HG03095 (cell line): ENCODE measurements at regions not wholly inside any gene's neighbourhood (a gene's known extent, or its start where the extent isn't known, plus 50 kb on each side); places are given as distances from the start of the nearest gene placed in this dataset.
"Not testable (repeated sequence)": the region's sequence is repeated elsewhere in the genome, so short reads cannot be mapped to it uniquely, and the experiment has no call there.

Source experiments
- ATAC-seq: cut with Tn5 transposase; IDR thresholded peaks from one replicate; pipeline ENCODE4 v1.9.1; 2021; ENCODE audit warnings: moderate library complexity; ENCODE audit not compliant: unreplicated experiment

DNA sequence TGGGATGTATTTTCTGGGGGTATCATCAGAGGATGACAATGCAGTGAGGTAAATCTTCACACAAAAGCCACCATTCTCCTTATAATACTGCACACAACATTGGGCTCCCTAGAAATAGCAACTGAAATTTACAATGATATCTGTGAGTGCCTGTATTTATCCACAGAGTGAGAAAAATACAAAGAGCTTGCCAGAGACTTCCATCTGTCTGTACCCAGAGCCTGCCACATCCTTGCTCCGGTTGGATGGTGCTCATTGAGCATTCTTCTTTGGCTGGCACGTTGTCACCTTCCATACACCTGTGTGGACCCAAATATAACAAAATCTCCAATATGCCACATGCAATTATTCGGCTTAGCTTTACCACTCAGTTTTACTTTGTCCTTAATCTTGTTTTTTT, 189.5 kb upstream of the UFM1 start:
- no peak for ATAC-seq

DNA sequence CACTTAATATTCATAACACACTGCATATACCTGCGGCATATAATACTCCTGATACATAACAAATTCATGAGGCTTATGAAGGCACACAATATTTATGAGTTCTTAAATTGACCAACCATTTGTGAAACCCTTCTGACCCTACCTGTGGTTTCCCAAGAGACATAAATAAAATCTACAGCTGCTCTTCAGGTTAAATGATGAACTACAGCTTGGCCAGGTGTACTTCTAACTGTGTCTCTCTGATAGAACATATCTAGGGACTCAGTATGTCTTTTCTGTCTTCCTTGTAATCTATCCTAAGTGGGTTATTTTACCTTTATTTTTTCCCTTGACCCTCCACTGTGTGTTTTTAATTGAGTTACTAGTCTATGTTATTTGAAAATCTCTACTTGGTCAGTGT, 189.9 kb upstream of the UFM1 start:
- ATAC-seq: no peak

DNA sequence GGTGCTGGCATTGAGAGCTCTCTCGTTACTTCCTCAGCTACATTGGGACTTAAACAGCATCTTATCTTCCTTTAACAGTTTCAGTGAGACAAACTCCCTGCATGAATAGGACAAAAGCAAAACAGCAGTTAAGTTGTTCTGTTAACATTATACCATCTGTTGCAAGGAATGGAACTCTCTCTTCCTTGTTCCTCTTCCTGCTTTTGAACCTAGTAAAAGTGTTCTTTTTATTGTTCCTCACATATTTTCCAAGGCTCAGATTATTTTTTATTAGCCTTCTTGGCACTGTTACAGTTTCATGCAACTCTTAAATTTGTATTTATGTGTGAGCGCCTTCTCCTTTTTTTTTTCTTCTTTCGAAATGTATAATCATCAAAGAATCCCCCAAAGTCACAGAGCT, 202.6 kb upstream of the UFM1 start:
- ATAC-seq: no peak

DNA sequence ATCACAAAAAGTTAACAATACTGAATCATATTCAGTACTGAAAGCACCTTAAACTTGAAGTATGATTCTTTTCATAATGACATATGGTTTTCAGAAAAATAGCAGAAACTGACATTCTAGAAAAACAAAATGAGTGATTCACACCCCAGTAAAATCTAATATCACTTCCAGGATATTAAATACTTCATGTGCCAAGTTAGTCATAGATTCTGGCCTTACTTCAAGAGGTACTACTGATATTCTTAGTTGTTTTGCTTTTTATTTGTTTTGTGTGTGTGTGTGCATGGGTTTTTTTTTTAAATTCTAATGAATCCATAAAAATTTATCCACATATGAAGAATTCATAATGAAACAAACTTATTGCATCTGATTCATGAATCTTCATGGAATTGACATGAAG, 207.9 kb upstream of the UFM1 start:
- no peak for ATAC-seq

DNA sequence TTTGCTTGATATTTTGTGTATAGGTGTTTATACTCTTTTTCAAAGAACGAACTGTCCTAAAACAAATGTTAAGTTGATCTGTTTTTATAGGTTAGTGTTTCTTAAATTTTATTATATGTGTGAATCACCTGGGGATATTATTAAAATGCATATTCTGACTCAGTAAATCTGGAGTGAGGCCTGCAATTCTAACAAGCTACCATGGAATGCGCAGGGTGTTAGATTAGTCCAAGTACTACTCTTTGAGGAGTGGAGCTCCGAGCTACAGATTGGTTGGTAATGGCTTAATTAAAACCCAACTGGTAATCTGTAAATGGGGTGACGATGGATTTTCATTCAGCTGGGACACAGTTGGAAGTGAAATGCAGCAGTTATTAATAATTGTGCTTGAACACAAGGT, 214.1 kb upstream of the UFM1 start:
- no peak for ATAC-seq

DNA sequence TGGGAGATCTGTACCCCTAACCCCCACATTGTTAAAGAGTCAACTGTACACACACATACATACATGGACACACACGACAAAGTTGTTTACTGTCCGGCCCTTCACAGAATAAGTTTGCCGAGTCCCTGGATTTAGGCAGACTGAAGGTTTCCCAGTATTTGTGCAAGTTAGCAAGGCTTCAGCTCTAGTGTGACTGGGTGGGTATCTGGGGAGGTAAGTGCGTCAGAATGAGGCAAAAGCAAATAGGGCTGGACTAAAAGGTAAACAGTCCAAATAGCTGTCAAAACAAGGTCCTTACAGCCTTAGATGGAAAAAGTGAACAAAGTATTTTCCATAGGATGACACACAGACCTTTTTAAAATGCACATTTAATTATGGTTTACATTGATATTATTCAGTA, 228.4 kb upstream of the UFM1 start:
- ATAC-seq: no peak

DNA sequence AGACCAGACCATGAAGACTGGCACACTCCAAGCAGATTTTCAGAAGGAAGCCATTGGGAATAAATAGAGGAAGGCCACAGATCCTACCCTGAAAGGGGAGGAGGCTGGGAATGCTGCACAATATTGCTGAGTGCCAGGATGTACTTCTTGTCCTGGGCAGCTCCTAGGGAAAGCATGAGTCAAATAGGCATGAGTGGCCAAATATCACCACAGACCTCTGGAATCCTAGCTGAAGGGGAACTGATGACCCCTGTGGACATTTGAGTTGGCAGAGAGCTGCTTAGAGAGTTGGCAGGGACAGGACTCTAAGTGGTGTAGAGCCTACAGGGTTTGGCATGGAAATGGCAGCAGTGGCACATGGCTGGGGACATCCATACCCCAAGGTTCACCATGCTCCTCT, 234.3 kb upstream of the TRPC4 start:
- ATAC-seq: no peak

DNA sequence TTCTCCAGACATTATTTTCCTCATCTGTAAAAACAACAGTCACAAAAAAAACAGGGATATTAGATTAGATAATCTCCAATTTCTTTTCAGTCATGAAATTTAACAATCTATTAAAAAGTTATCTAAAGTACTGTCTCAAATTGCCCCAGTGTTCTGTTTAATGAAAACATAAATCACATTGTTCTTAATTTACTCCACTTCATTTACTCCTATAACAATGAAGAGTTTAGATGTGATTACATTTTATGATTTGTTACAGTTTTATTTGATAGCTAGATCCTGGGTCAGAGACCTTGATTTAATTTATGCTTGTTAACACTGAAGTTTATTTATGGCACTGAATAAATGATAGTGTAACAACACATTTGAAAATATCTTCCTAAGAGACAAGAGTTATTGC, 230.2 kb upstream of the TRPC4 start:
- ATAC-seq: no peak

DNA sequence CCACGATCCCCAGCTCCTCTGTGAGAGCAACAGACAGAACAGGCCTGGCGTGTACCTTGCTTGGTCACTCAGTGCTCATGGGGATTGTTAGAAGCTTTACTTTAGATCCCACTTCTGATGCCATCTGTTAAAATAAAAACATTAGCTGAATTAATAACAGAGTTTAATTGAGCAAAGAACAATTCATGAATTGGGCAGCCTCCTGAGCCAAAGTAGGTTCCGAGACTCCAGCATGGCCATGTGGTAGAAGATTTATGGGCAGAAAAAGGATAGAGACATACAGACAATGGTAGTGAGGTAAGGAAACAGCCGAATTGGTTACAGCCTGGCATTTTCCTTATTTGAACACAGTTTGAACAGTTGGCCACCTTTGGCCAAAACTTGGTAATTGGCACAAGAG, 223.9 kb upstream of the TRPC4 start:
- ATAC-seq: no peak

DNA sequence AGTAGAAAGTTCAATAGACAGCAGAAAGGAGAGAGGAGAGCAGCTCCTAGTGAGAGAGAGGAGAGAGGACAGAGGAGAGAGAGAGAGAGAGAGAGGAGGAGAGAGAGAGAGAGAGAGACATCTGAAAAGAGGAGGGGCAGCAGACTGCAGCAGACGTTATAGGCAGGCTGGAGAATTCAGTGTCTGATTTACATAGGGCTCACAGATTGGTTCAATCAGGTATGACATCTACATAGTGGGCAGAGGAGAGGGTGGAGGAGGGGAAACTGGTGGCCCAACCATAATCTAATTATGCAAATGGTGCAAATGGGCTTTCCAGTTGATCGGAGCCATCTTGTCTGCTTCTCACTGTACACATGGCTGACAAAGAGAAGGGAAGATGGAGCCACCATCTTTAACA, 221.3 kb upstream of the TRPC4 start:
- no peak for ATAC-seq

DNA sequence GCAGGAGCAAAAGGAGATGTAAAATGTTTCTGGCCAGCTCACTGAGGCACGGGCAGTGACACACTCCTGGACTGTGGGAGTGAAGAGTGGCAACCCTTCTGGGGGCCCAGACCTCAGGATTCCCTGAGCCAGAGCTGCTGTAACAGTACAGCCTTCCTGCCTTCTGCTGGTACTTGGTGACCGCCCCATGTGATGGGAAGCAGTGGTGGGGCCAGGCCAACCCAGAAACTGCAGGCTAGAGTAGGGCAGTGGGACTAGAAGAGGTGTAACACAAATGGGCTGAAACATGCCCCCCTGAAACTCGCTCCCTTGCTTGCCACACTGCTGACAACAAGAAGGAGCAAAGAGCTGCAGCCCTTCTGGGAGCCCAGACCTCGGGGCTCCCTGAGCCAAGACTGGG, 217.1 kb upstream of the TRPC4 start:
- no peak for ATAC-seq

DNA sequence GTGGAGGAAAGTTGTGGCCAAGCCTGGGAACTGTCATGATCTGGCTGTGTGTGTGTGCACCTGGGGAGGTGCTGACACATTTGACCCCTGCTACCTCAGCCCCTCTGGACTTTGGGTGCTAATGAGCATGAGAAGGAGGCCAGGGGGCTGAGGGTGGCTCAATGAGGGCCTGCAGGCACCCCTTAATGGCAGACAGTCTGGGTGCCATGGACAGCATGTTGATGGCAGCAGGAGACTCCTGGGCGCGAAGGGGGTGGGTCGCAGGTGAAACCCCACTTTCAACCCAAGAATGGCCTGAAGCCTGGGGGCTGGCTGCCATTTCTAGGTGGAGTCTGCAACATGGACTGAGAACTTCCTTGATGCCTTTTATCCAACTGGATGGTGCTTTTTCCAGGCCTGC, 216.4 kb upstream of the TRPC4 start:
- no peak for ATAC-seq

DNA sequence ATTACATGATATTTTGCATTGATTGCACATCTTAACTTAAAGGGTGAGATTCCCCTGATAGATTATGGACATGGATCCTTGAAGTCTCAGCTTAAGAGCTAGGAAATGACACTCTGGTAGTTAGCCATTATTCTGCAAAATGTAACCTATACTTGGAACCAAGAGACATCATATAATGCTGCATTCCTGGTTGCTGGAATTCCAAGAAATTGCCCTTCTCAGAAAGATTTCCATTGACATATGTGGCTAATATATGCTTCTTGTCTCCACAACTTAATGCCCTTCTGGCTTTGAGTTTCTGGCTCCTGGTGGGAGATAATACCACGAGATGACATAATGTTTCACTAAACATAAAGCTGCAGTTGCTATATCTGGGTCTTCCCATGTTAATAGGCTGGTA, 204.4 kb upstream of the TRPC4 start:
- no peak for ATAC-seq

DNA sequence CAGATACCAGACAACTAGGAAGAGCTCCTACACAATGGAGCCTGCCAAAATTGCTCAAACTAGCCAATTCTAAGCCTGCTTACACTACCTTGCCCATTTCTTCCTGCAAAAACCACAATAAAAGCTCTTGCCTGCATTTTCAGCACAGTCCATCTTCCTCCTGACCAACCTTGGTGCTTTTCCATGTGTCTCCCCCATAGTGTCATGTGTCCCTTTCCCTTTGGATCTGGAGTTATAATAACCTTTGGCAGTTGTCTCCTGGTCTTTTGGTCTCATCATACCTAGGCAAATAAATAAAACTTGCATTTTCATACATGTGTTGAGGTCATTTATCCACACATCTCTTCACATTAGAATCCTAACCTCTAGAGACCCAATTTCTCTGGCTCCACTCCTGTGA, 203.1 kb upstream of the TRPC4 start:
- ATAC-seq: no peak

DNA sequence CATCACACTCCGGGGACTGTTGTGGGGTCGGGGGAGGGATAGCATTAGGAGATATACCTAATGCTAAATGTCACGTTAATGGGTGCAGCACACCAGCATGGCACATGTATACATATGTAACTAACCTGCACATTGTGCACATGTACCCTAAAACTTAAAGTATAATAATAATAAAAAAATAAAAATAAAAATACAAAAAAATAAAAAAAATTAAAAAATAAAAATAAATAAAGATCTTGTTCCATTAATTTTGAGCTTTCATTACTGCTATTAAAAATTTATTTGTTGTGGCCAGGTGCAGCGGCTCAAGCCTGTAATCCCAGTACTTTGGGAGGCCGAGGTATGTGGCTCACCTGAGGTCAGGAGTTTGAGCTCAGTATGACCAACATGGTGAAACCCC, 201.8 kb upstream of the TRPC4 start:
- ATAC-seq: not testable (repeated sequence)

DNA sequence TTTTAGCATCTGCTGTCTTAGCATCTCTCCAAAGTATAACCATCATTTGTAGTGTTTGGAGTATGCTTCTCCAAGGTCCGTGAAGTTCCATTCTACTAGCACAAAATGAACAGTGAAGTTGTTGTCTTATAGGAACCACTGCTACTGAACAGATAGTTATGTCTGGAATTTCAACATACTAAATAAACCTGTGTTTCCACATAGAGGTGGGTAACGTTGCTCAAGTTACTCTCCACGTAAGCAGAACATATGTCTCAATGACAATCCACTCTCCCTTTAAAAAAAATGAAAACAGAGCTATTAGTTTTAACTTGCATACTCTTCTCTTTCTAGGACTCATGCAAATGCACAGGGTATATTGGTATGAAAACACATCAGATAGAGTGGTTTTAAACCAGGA, 184.3 kb upstream of the TRPC4 start:
- no peak for ATAC-seq

DNA sequence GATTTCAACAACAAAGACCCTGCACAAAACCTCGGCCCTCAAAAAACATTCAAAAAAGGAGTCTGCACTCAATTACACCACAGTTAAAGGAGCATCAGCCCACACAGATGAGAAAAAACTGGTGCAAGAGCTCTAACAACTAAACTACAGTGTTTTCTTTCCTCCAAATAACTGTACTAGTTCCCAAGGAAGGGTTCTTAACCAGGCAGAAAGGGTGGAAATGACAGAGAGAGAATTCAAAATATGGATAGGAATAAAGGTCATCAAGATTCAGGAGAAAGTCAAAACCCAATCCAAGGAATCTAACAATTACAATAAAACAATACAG, 176.4 kb upstream of the TRPC4 start:
- no peak for ATAC-seq

DNA sequence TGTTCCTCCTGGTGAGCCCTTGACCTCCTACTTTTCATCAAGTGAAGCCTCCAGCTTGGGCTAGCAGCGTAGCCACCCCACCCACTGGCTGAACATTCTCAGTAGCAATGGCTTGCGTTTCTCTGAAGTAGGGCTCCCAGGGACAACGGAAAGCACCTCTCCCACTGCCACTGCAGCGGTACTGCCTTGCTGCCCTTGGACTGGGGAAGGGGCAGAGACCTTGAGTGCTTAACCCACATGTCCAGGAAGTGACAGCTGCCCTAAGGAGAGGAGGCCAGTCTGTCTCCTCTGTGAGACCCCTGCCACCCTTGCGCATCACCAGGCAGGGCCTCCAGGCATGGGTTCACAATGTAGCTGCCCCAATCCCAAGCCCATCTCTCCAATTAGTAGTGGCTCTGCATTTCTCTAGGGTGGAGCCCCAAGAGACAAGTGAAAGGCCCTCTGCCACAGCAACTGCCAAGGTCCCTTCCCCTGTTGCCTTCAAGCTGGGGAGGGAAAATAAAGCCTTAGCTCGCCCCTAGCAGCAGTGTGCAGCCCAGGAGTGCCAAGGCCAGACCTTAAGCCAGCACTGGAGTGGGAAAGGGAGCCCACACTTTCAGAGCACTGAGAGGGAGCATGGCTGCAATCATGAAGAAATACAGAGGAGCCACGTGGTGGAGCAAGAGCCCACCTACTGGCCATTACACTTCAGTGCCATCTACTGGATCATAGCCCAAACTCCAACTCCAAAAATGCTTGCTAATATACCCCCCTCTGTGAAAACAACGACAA, 175.9 kb upstream of the TRPC4 start:
- ATAC-seq: no peak

DNA sequence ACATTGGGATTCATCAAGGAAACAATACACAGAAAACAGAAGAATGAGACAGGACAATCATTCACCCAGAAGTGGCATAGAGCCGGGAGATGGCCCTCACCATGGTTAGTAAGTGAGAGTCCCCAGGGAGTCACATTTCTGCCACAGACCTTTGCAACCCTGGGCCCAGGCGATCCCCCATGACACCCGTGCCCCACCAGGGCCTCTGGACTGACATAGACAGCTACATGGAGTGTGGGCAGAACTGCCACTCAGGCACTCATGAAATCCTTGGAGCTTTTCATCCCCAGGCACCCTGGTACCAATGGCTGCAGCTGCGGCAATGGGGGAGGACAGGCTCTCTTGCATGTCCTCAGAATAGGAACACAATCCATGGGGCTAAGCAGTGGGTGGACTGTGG, 174.5 kb upstream of the TRPC4 start:
- no peak for ATAC-seq

DNA sequence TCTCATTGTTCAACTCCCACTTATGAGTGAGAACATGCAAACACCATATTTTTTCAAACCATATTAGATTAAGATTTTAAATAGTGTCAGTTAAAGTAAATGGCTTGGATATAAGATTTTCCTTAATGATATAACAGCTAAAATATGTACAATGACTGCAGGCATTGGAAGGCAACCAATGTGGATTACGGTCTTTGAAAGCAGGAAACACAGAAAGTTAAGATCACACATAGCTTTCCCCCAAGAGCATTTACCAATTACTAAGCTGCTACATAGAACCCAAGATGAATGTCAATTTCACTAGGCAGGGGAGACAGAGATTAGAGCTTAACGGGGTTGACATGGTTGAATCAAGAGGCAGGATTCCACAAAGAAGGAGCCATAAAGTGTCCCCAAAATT, 173.2 kb upstream of the TRPC4 start:
- no peak for ATAC-seq

DNA sequence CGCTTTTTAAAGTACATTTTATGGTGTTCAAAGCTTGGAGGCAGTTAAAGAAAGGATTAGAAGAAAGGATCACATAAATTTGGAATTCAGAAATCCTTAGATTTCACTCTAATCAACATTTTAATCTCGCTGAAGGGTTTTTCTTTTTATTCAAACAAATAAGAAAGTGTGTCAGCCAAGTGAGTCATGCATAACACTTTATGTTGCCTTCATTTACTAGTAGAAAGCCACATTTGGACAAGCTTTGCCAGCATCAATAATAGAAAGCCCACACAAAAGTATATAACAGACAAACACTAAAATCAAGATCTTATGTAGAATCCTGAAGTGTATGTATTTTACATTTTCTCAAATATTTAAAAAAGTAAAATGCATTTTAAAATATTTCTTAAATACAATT, 154.9 kb upstream of the TRPC4 start:
- ATAC-seq: no peak

DNA sequence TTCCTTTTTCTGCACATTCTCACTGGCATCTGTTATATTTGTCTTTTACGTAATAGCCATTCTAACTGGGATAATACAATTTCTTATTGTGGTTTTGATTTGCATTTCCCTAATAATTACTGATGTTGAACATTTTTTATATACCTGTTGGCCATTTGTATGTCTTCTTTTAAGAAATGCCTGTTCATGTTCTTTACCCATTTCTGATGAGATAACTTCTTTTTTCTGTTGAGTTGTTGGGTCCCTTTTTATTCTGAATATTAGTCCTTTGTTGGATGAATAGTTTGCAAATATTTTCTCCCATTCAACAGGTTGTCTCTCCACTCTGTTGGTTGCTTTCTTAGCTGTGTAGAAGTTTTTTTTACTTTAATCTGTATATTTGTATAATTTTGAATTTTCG, 147.7 kb upstream of the TRPC4 start:
- ATAC-seq: no peak

DNA sequence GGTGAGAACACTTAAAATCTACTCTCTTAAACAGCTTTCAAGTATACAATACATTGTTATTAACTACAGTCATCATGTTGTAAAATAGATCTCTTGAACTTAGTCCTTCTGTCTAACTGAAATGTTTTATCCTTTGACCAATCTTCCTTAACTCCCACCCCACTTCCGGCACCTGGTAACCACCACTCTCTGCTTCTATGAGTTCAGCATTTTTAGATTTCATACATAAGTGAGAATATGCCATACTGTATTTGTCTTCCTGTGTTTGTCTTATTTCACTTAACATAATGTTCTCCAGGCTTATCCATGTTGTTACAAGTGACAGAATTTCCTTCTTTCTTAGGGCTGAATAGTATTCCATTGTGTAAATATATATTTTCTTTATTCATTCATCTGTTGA, 144.1 kb upstream of the TRPC4 start:
- ATAC-seq: no peak

DNA sequence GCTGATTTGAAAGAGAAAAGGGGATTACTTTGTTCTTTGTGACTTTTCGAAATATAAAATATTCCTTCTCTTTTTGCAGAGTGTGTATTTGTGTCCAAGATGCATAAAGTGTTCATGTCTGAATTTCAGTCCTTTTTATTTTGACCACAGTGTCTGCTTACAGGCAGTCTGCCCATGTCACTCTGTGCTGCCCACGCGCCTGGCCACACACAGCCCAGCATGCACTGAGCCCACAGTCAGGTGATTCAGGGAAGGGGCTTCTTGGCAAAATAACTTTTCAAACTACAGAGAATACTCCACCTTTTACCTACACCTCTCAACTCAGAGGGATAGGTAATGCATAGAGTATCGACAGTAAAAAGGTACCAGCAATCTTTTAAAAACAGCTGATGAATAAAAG, 142.5 kb upstream of the TRPC4 start:
- ATAC-seq: no peak
